SK-N-MC (cell line): ENCODE measurements at regions not wholly inside any gene's neighbourhood (a gene's known extent, or its start where the extent isn't known, plus 50 kb on each side); places are given as distances from the start of the nearest gene placed in this dataset.

Experiments used
- DNase-seq: peaks from one replicate; pipeline ENCODE4 v3.0.0-alpha.2; 2011; ENCODE audit warnings: low read depth, low spot score
- H3K27ac ChIP-seq: fragments of 200-600 bp; sonication (generic); 2 replicates; pipeline ENCODE4 v1.5.1; 2016; ENCODE audit warnings: mixed run types
- H3K36me3 ChIP-seq: fragments of 200-600 bp; sonication (generic); 2 replicates; pipeline ENCODE4 v1.6.1; 2017; ENCODE audit warnings: antibody characterized with exemption, low read length, mixed read lengths; ENCODE audit not compliant: insufficient read depth
- H3K4me3 ChIP-seq: fragments of 200-600 bp; sonication (generic); 2 replicates; pipeline ENCODE4 v1.5.1; 2016
- H3K9ac ChIP-seq: fragments of 200-600 bp; sonication (generic); 2 replicates; pipeline ENCODE4 v1.8.0; 2017; ENCODE audit warnings: mixed run types, mixed read lengths; ENCODE audit not compliant: insufficient read length
- H3K9me3 ChIP-seq: fragments of 200-600 bp; sonication (generic); 2 replicates; pipeline ENCODE4 v1.6.1; 2017; ENCODE audit warnings: low read depth, mild to moderate bottlenecking, antibody characterized with exemption, low read length, moderate library complexity, mixed read lengths
- EZH2 ChIP-seq: fragments of 200-600 bp; sonication (generic); IDR thresholded peaks from one replicate; pipeline ENCODE4 v1.6.1; 2017; ENCODE audit warnings: antibody characterized with exemption
- FOXP2 ChIP-seq: optimal IDR thresholded peaks from 2 replicates; pipeline ENCODE3; 2011; ENCODE audit warnings: mild to moderate bottlenecking, moderate library complexity; ENCODE audit not compliant: insufficient read depth; ENCODE audit errors: extremely low read length, control extremely low read depth
- POLR2AphosphoS5 ChIP-seq: IDR thresholded peaks from 2 replicates; pipeline ENCODE4 v1.6.1; 2012; ENCODE audit warnings: mild to moderate bottlenecking, low read depth, low read length, borderline replicate concordance

- no peak overlapping the region for H3K27ac ChIP-seq
- H3K4me3 ChIP-seq: no peak overlapping the region
- DNase-seq: no peak
- no peak overlapping the region for H3K9ac ChIP-seq
- H3K9me3 ChIP-seq: no peaks in the 10 kb centered on the region
- TF ChIP-seq EZH2: no peak
- TF ChIP-seq POLR2AphosphoS5: no peak
- no peak for TF ChIP-seq FOXP2
- H3K36me3 ChIP-seq: no peaks in the 10 kb centered on the region
Observed at GRCh38 chr6:55925292-55925691, 49.9 kb upstream of the BMP5 start.
